ENCODE measurements at regions not wholly inside any gene's neighbourhood (a gene's known extent, or its start where the extent isn't known, plus 50 kb on each side); places are given as distances from the start of the nearest gene placed in this dataset.
A peak's percentile ranks its signal among the peaks of the same experiment; 100 is the strongest.

DNA sequence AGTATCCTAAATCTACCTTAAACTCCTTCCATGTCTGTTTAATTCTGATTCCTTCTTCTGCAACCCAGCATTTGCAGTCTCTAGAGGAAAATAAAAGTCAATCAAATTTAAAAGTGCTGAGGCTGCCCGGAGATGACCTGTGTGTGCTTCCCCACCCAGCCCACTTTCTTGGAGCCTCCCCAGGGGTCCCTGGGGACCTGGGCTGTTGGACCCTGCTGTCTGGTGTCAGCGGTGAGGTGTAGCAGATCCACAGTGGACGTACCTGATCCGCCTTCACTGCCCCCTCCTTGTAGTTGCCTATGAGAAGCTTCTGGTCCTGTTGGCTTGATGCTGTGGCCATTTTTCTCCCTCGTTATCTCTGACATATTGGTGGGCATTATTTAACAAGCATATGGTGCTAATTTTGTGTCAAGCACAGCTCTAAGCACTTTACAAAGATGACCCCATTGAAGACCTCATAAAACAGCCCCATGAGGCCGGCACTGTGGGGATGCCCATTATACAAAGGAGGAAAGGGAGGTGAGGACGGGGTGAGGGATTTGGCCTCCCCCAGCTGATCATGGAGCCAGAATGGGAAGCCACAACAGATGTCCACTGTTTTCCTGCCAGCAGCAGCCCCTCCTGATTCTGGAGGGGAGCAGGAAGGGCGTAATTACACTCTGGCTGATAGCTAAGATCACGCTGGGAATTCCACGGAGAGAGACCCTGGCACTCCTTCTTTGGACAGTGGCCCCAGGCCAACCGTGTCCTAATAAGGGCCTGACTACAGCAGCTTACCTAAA, 628.2 kb downstream of the CDH26 start:
- Histone ChIP-seq H3K27ac (ENCODE audit: extremely low read depth, low read depth, low read length) (no peak overlapping the region), H3K4me1 (ENCODE audit: control insufficient read depth, insufficient read depth, low read length) (no peaks in the 10 kb centered on the region), H3K9me3 (ENCODE audit: control insufficient read depth, insufficient read depth, low read depth, low read length) (no peaks in the 10 kb centered on the region), H3K36me3 (ENCODE audit: control insufficient read depth in 2 of 2, insufficient read depth in 1 of 2, low read length in 2 of 2) (no peaks in the 10 kb centered on the region), H3K4me3 (ENCODE audit: low read depth, low read length) (no peak overlapping the region)
- ChIA-PET CTCF (no interaction called here), POLR2A (no interaction called here)
- TF ChIP-seq IKZF3 (tag by site-specific recombination; IDR thresholded peaks at IDR 0.05) (no peak), ZNF660 (tag by site-specific recombination; IDR thresholded peaks at IDR 0.05) (no peak), KLF9 (tag by site-specific recombination; IDR thresholded peaks at IDR 0.05; ENCODE audit: low read depth) (no peak), ZNF391 (tag by site-specific recombination; IDR thresholded peaks at IDR 0.05; ENCODE audit: borderline replicate concordance, low read depth) (no peak), ZNF600 (tag by site-specific recombination; IDR thresholded peaks at IDR 0.05) (no peak), ZNF341 (tag by site-specific recombination; IDR thresholded peaks at IDR 0.05; ENCODE audit: low read depth) (no peak), ZNF157 (tag by site-specific recombination; IDR thresholded peaks at IDR 0.05) (no peak)

DNA sequence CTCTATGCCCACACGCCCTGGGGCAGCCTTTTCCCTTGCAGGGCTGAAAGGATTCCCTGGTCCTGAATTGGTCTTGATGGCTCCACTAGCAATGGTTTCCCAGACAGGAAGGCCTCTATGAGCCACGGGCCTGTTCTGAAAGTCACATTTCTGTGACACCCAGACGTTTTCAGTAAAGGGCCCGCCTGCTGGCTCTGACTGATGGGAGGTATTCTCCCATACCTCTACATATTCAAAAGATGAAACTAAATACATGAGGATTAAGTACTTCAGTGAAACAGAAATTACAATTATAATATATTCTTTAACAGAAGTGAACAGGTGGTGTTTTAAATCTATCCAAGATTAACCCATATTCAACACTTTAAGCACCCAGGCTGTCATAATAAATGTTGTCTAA, 629.8 kb downstream of the CDH26 start:
- H3K9me3 ChIP-seq (ENCODE audit: control insufficient read depth, insufficient read depth, low read depth, low read length) = no peaks in the 10 kb centered on the region
- CTCF ChIA-PET = no interaction called here
- H3K4me3 ChIP-seq (ENCODE audit: low read depth, low read length) = no peak overlapping the region
- no peak overlapping the region for H3K27ac ChIP-seq (ENCODE audit: extremely low read depth, low read depth, low read length)
- no peaks in the 10 kb centered on the region for H3K4me1 ChIP-seq (ENCODE audit: control insufficient read depth, insufficient read depth, low read length)
- POLR2A ChIA-PET = no interaction called here
- H3K36me3 ChIP-seq (ENCODE audit: control insufficient read depth in 2 of 2, insufficient read depth in 1 of 2, low read length in 2 of 2) = no peaks in the 10 kb centered on the region
- TF ChIP-seq, protein P1, sequence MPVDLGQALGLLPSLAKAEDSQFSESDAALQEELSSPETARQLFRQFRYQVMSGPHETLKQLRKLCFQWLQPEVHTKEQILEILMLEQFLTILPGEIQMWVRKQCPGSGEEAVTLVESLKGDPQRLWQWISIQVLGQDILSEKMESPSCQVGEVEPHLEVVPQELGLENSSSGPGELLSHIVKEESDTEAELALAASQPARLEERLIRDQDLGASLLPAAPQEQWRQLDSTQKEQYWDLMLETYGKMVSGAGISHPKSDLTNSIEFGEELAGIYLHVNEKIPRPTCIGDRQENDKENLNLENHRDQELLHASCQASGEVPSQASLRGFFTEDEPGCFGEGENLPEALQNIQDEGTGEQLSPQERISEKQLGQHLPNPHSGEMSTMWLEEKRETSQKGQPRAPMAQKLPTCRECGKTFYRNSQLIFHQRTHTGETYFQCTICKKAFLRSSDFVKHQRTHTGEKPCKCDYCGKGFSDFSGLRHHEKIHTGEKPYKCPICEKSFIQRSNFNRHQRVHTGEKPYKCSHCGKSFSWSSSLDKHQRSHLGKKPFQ (tag by site-specific recombination; IDR thresholded peaks at IDR 0.05) = no peak
- TF ChIP-seq ZSCAN30 (tag by site-specific recombination; IDR thresholded peaks at IDR 0.05) = no peak

DNA sequence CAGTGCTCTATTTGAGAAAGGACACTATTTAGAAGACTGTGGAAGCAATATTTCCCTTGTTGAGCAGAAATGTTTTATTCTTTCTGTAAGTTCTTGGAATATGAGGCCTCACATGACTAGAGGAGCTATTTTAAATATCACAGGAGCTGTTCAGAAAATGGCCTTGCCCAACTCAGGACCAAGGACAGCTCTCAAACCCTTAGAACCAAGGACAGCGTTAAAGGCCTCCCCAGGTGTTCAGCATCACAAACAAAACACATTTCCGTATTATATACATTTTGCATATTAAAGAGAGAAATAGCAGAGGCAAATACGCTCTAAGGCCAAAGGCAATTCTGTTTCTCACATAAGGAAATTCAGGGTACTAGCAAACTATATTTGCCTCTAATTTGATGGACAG, 631.4 kb downstream of the CDH26 start:
- Histone ChIP-seq H3K9me3 (ENCODE audit: control insufficient read depth, insufficient read depth, low read depth, low read length) (no peaks in the 10 kb centered on the region), H3K4me1 (ENCODE audit: control insufficient read depth, insufficient read depth, low read length) (no peaks in the 10 kb centered on the region), H3K36me3 (ENCODE audit: control insufficient read depth in 2 of 2, insufficient read depth in 1 of 2, low read length in 2 of 2) (no peaks in the 10 kb centered on the region), H3K4me3 (ENCODE audit: low read depth, low read length) (no peak overlapping the region), H3K27ac (ENCODE audit: extremely low read depth, low read depth, low read length) (no peak overlapping the region)
- ChIA-PET CTCF (interaction anchor here (0.7 kb wide), 1 partner anchor 20 kb away, joined by 3 read pairs; no protein-coding TSS in a partner anchor), POLR2A (interaction anchor here (0.6 kb wide), 3 partner anchors 51 to 208 kb away, joined by 3 to 4 read pairs (median 4); no protein-coding TSS in a partner anchor)
- TF ChIP-seq, protein P2, sequence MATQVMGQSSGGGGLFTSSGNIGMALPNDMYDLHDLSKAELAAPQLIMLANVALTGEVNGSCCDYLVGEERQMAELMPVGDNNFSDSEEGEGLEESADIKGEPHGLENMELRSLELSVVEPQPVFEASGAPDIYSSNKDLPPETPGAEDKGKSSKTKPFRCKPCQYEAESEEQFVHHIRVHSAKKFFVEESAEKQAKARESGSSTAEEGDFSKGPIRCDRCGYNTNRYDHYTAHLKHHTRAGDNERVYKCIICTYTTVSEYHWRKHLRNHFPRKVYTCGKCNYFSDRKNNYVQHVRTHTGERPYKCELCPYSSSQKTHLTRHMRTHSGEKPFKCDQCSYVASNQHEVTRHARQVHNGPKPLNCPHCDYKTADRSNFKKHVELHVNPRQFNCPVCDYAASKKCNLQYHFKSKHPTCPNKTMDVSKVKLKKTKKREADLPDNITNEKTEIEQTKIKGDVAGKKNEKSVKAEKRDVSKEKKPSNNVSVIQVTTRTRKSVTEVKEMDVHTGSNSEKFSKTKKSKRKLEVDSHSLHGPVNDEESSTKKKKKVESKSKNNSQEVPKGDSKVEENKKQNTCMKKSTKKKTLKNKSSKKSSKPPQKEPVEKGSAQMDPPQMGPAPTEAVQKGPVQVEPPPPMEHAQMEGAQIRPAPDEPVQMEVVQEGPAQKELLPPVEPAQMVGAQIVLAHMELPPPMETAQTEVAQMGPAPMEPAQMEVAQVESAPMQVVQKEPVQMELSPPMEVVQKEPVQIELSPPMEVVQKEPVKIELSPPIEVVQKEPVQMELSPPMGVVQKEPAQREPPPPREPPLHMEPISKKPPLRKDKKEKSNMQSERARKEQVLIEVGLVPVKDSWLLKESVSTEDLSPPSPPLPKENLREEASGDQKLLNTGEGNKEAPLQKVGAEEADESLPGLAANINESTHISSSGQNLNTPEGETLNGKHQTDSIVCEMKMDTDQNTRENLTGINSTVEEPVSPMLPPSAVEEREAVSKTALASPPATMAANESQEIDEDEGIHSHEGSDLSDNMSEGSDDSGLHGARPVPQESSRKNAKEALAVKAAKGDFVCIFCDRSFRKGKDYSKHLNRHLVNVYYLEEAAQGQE (tag by site-specific recombination; IDR thresholded peaks at IDR 0.05) = peak; percentile 97
- TF ChIP-seq, protein P3, sequence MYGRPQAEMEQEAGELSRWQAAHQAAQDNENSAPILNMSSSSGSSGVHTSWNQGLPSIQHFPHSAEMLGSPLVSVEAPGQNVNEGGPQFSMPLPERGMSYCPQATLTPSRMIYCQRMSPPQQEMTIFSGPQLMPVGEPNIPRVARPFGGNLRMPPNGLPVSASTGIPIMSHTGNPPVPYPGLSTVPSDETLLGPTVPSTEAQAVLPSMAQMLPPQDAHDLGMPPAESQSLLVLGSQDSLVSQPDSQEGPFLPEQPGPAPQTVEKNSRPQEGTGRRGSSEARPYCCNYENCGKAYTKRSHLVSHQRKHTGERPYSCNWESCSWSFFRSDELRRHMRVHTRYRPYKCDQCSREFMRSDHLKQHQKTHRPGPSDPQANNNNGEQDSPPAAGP (tag by site-specific recombination; IDR thresholded peaks at IDR 0.05) = no peak

Measured in HEK293 (cell line).